B cell (primary cell): ENCODE measurements at regions not wholly inside any gene's neighbourhood (a gene's known extent, or its start where the extent isn't known, plus 50 kb on each side); places are given as distances from the start of the nearest gene placed in this dataset.

ENCODE experiments used
- ATAC-seq: fragments of 200-7000 bp; cut with Tn5 transposase; one replicate; pipeline ENCODE4 v1.10.0; 2021; ENCODE audit warnings: low read depth, mild to moderate bottlenecking, moderate number of reproducible peaks, moderate library complexity
- CTCF ChIA-PET: fragments of 350-600 bp; sonication (Branson Sonifier 250); formaldehyde crosslinking; loops from one replicate; lab custom pipeline; 2021; ENCODE audit warnings: antibody characterized with exemption, inconsistent platforms; lab: Charles Lee
- POLR2A ChIA-PET: fragments of 350-600 bp; sonication (Branson Sonifier 250); formaldehyde crosslinking; loops from one replicate; lab custom pipeline; 2021; ENCODE audit warnings: antibody characterized with exemption; lab: Charles Lee
- DNase-seq: peaks from one replicate; pipeline ENCODE4 v3.0.0; 2013
- H2AFZ ChIP-seq: 2 replicates; pipeline ENCODE4 v1.6.1; 2012; ENCODE audit warnings: mild to moderate bottlenecking, low read depth, low read length; ENCODE audit not compliant: insufficient read depth, poor library complexity, severe bottlenecking
- H3K27ac ChIP-seq, 2 donors: 1 replicate in 1 of 2; 2 replicates in 1 of 2; pipeline ENCODE4 v1.5.1; 2012 to 2013; ENCODE audit warnings: low read length in 2 of 2, mild to moderate bottlenecking in 2 of 2, moderate library complexity in 1 of 2
- H3K27me3 ChIP-seq, 4 experiments: fragments of 200-600 bp in 1 of 4; sonication (generic) in 1 of 4; replicated peaks in 1 of 4; 1 replicate in 2 of 4; 2 replicates in 2 of 4; pipeline versions ENCODE4 v1.6.1 to v1.7.0; 2013 to 2016; ENCODE audit warnings: low read length in 3 of 4, mild to moderate bottlenecking in 2 of 4, mixed read lengths in 1 of 4, moderate library complexity in 1 of 4; ENCODE audit not compliant: insufficient read depth in 4 of 4, control insufficient read depth in 3 of 4; ENCODE audit errors: control extremely low read depth in 1 of 4
- H3K36me3 ChIP-seq, 2 experiments: replicated peaks in 1 of 2; 1 replicate in 1 of 2; 2 replicates in 1 of 2; pipeline versions ENCODE4 v1.6.1 to v1.7.1; 2013; ENCODE audit warnings: low read length in 1 of 2; ENCODE audit not compliant: insufficient read depth in 2 of 2, control insufficient read depth in 1 of 2; ENCODE audit errors: control extremely low read depth in 1 of 2, extremely low read depth in 1 of 2
- H3K4me1 ChIP-seq, 2 donors: fragments of 200-600 bp in 1 of 2; sonication (generic) in 1 of 2; 1 replicate in 1 of 2; 2 replicates in 1 of 2; pipeline versions ENCODE4 v1.5.1 to v1.6.1; 2013 to 2017; ENCODE audit warnings: low read length in 2 of 2; ENCODE audit not compliant: control insufficient read depth in 2 of 2, insufficient read depth in 2 of 2
- H3K4me2 ChIP-seq: replicated peaks from 2 replicates; pipeline ENCODE3; 2012; ENCODE audit warnings: mild to moderate bottlenecking, low read depth, low read length; ENCODE audit not compliant: poor library complexity, severe bottlenecking
- H3K4me3 ChIP-seq, 5 experiments: fragments of 200-600 bp in 1 of 5; sonication (generic) in 1 of 5; 1 replicate in 3 of 5; 2 replicates in 2 of 5; pipeline versions ENCODE4 v1.5.1 to v1.7.0; 2011 to 2016; ENCODE audit warnings: low read length in 4 of 5, mild to moderate bottlenecking in 4 of 5, low read depth in 2 of 5, control low read depth in 1 of 5, moderate library complexity in 1 of 5; ENCODE audit not compliant: insufficient read depth in 1 of 5; ENCODE audit errors: control extremely low read depth in 1 of 5, extremely low read depth in 1 of 5
- H3K79me2 ChIP-seq: fragments of 200-600 bp; sonication (generic); one replicate; pipeline ENCODE4 v1.6.0; 2016; ENCODE audit warnings: low read length; ENCODE audit not compliant: control insufficient read depth, insufficient read depth
- H3K9ac ChIP-seq: fragments of 200-600 bp; sonication (generic); 2 replicates; pipeline ENCODE4 v1.6.1; 2017; ENCODE audit warnings: mild to moderate bottlenecking, low read length, moderate library complexity
- H3K9me3 ChIP-seq, 3 donors: one replicate each; pipeline versions ENCODE4 v1.6.1 to v1.7.1; 2013; ENCODE audit warnings: low read length in 2 of 3; ENCODE audit not compliant: control insufficient read depth in 2 of 3, insufficient read depth in 1 of 3; ENCODE audit errors: control extremely low read depth in 1 of 3
- H4K20me1 ChIP-seq: 2 replicates; pipeline ENCODE4 v1.6.0; 2012; ENCODE audit warnings: mild to moderate bottlenecking, low read length; ENCODE audit not compliant: insufficient read depth, control insufficient read depth, poor library complexity, severe bottlenecking
- H3K27ac Mint-ChIP-seq: one replicate; pipeline ENCODE4 v1.8.0; 2021; ENCODE audit warnings: mixed read lengths
- H3K27me3 Mint-ChIP-seq: one replicate; pipeline ENCODE4 v1.8.0; 2021; ENCODE audit warnings: mixed read lengths
- H3K4me1 Mint-ChIP-seq: one replicate; pipeline ENCODE4 v1.8.0; 2021; ENCODE audit warnings: mixed read lengths
- H3K4me3 Mint-ChIP-seq: one replicate; pipeline ENCODE4 v1.8.0; 2021; ENCODE audit warnings: mixed read lengths
- H3K9me3 Mint-ChIP-seq: one replicate; pipeline ENCODE4 v1.8.0; 2022; ENCODE audit warnings: mixed read lengths; ENCODE audit not compliant: insufficient read depth
- EZH2 ChIP-seq: IDR thresholded peaks from 2 replicates; pipeline ENCODE4 v1.6.1; 2012; ENCODE audit warnings: borderline replicate concordance, low read depth, mild to moderate bottlenecking, moderate library complexity, low read length; ENCODE audit not compliant: insufficient read depth, poor library complexity, severe bottlenecking
- WGBS: methylation state at CpG from one replicate; pipeline ENCODE4 v1.1.5; 2013; ENCODE audit warnings: missing lambda C conversion rate; ENCODE audit not compliant: insufficient coverage; 5-methylcytosine and 5-hydroxymethylcytosine counted together
- intact Hi-C: fragments of 100-400 bp; cut with micrococcal nuclease; formaldehyde crosslinking; loops from one replicate; pipeline ENCODE4 v1.10.0; 2022
- TF ChIP-seq, protein P1 (sequence below): fragments of 200-600 bp; IDR thresholded peaks from one replicate; pipeline ENCODE4 v1.8.0; 2022; ENCODE audit warnings: antibody characterized with exemption, mild to moderate bottlenecking

DNA sequence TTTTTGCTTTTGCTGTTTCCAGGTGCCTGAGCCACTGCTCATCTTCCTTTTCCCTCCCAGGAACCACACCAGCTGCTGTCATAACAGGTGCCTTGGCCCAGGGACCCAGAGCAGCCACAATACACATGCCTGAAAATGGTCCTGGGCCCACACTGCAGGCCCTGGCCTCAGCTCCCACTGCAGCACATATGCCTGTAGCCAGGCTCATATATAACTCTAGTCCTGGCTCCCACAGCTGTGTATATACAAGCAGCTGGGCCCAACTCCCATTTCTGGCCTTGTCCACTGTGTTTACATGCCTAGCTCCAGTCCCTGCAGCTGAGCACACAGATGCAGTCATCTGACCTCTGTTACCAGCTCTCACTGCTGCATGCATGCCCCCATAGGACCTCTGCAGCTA lies 930.5 kb downstream of the ADGRL3 start:
- CTCF ChIA-PET = no interaction called here
- Histone ChIP-seq H3K4me1 (no peaks in the 10 kb centered on the region), H3K9me3 (peaks cover 0 to 10% (median 1%) of the 10 kb centered on the region in 3 donors), H3K9ac (no peak overlapping the region), H2AFZ (no peak overlapping the region), H3K4me3 (no peak overlapping the region), H3K4me2 (no peak overlapping the region), H4K20me1 (no peaks in the 10 kb centered on the region), H3K79me2 (no peaks in the 10 kb centered on the region), H3K36me3 (no peaks in the 10 kb centered on the region), H3K27ac (no peak overlapping the region), H3K27me3 (no peaks in the 10 kb centered on the region)
- no peak for TF ChIP-seq EZH2
- TF ChIP-seq, protein P1, sequence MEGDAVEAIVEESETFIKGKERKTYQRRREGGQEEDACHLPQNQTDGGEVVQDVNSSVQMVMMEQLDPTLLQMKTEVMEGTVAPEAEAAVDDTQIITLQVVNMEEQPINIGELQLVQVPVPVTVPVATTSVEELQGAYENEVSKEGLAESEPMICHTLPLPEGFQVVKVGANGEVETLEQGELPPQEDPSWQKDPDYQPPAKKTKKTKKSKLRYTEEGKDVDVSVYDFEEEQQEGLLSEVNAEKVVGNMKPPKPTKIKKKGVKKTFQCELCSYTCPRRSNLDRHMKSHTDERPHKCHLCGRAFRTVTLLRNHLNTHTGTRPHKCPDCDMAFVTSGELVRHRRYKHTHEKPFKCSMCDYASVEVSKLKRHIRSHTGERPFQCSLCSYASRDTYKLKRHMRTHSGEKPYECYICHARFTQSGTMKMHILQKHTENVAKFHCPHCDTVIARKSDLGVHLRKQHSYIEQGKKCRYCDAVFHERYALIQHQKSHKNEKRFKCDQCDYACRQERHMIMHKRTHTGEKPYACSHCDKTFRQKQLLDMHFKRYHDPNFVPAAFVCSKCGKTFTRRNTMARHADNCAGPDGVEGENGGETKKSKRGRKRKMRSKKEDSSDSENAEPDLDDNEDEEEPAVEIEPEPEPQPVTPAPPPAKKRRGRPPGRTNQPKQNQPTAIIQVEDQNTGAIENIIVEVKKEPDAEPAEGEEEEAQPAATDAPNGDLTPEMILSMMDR = no peak
- DNase-seq = no peak
- peaks cover 5% of the 10 kb centered on the region for H3K9me3 Mint-ChIP-seq
- H3K27ac Mint-ChIP-seq = no peak overlapping the region
- H3K27me3 Mint-ChIP-seq = no peaks in the 10 kb centered on the region
- no peaks in the 10 kb centered on the region for H3K4me1 Mint-ChIP-seq
- H3K4me3 Mint-ChIP-seq = no peak overlapping the region
- intact Hi-C loops = no loop called here
- POLR2A ChIA-PET = no interaction called here
- no peak for ATAC-seq

DNA sequence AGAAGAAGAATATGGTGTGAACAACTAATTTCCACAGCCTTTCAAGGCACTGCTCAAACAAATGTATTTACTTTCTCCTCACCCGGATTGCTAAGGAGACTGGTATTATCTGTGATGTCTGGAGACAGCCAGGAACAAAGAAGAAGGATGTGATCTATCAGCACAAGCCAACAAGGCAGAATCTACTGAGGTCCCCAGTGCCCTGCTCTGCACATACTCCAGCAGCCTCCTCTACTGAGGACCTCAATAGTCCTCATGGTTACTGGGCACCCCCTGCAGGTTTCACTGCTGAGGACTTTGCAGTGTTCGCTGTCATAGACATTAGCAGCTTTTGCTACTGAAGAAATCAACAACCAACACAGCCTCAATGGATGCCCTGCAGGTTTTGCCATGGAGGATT lies 930.1 kb downstream of the ADGRL3 start:
- Histone ChIP-seq H3K79me2 (no peaks in the 10 kb centered on the region), H3K27me3 (no peaks in the 10 kb centered on the region), H3K4me2 (no peak overlapping the region), H3K9me3 (peaks cover 0 to 10% (median 1%) of the 10 kb centered on the region in 3 donors), H3K4me1 (no peaks in the 10 kb centered on the region), H3K9ac (no peak overlapping the region), H2AFZ (no peak overlapping the region), H3K27ac (no peak overlapping the region), H3K4me3 (no peak overlapping the region), H3K36me3 (no peaks in the 10 kb centered on the region), H4K20me1 (no peaks in the 10 kb centered on the region)
- no peak for ATAC-seq
- H3K27me3 Mint-ChIP-seq = no peaks in the 10 kb centered on the region
- peaks cover 5% of the 10 kb centered on the region for H3K9me3 Mint-ChIP-seq
- 92% methylated on average over 1 of the region's 2 CpGs for WGBS
- POLR2A ChIA-PET = no interaction called here
- TF ChIP-seq EZH2 = no peak
- TF ChIP-seq, protein P1 = no peak
- no peaks in the 10 kb centered on the region for H3K4me1 Mint-ChIP-seq
- H3K27ac Mint-ChIP-seq = no peak overlapping the region
- CTCF ChIA-PET = no interaction called here
- intact Hi-C loops = no loop called here
- DNase-seq = no peak
- no peak overlapping the region for H3K4me3 Mint-ChIP-seq
